SU-DHL-6 (cell line): ENCODE measurements at regions not wholly inside any gene's neighbourhood (a gene's known extent, or its start where the extent isn't known, plus 50 kb on each side); places are given as distances from the start of the nearest gene placed in this dataset.
"Not testable (repeated sequence)": the region's sequence is repeated elsewhere in the genome, so short reads cannot be mapped to it uniquely, and the experiment has no call there.

Experiments
- H2AFZ ChIP-seq: fragments of 200-600 bp; sonication (generic); 2 replicates; pipeline ENCODE4 v1.6.1; 2014; ENCODE audit warnings: low read depth, mild to moderate bottlenecking, moderate library complexity, mixed read lengths, antibody characterized with exemption, low read length; ENCODE audit not compliant: severe bottlenecking
- H3F3A ChIP-seq: fragments of 200-600 bp; shearing (Covaris generic); 2 replicates; pipeline ENCODE4 v1.6.0; 2016; ENCODE audit warnings: antibody characterized with exemption, mild to moderate bottlenecking; ENCODE audit not compliant: insufficient read depth
- H3K27ac ChIP-seq: fragments of 200-600 bp; sonication (generic); 2 replicates; pipeline ENCODE4 v1.5.1; 2016; ENCODE audit warnings: low read depth, mild to moderate bottlenecking, low read length, moderate library complexity, mixed read lengths
- H3K27me3 ChIP-seq: fragments of 200-600 bp; sonication (generic), shearing (Covaris generic); 2 replicates; pipeline ENCODE4 v1.6.0; 2014; ENCODE audit warnings: mild to moderate bottlenecking, low read length
- H3K36me3 ChIP-seq: fragments of 200-600 bp; sonication (generic); 2 replicates; pipeline ENCODE4 v1.6.1; 2014; ENCODE audit warnings: mild to moderate bottlenecking, low read length, mixed read lengths
- H3K4me2 ChIP-seq: fragments of 300-600, 200-600 bp; shearing (Covaris generic), sonication (generic); 2 replicates; pipeline ENCODE4 v1.6.0; 2014; ENCODE audit warnings: low read length, low read depth, mild to moderate bottlenecking; ENCODE audit not compliant: poor library complexity, severe bottlenecking
- H3K4me3 ChIP-seq: fragments of 200-600 bp; sonication (generic); 2 replicates; pipeline ENCODE4 v1.5.1; 2014; ENCODE audit warnings: antibody characterized with exemption, low read length, mild to moderate bottlenecking, mixed read lengths; ENCODE audit not compliant: insufficient read depth, poor library complexity, severe bottlenecking
- H3K79me2 ChIP-seq: fragments of 200-600 bp; sonication (generic); 2 replicates; pipeline ENCODE4 v1.6.1; 2014; ENCODE audit warnings: mild to moderate bottlenecking, low read length, moderate library complexity; ENCODE audit not compliant: insufficient read depth
- H3K9ac ChIP-seq: fragments of 200-600 bp; sonication (generic); 2 replicates; pipeline ENCODE4 v1.7.0; 2014; ENCODE audit warnings: mild to moderate bottlenecking, low read length
- H3K9me2 ChIP-seq: fragments of 200-600 bp; sonication (generic); replicated peaks from 2 replicates; pipeline ENCODE4 v1.6.1; 2014; ENCODE audit warnings: low read length; ENCODE audit not compliant: insufficient read depth
- H3K9me3 ChIP-seq: fragments of 200-600 bp; sonication (generic); 2 replicates; pipeline ENCODE4 v1.6.1; 2014; ENCODE audit warnings: low read length, mixed read lengths; ENCODE audit not compliant: insufficient read depth
- H4K20me1 ChIP-seq: fragments of 200-600 bp; sonication (generic); 2 replicates; pipeline ENCODE4 v1.6.1; 2014; ENCODE audit warnings: low read depth, mild to moderate bottlenecking, antibody characterized with exemption, low read length, moderate library complexity, mixed read lengths
- EZH2phosphoT487 ChIP-seq: fragments of 200-600 bp; sonication (generic), shearing (Covaris generic); conservative IDR thresholded peaks from 2 replicates; pipeline ENCODE4 v1.6.1; 2018; ENCODE audit warnings: mild to moderate bottlenecking, antibody characterized with exemption, low read length, moderate library complexity, mixed read lengths
- TF ChIP-seq, protein P1 (sequence below): fragments of 200-600 bp; sonication (generic); IDR thresholded peaks from one replicate; pipeline ENCODE4 v1.5.1; 2017; ENCODE audit warnings: antibody characterized with exemption, mild to moderate bottlenecking, low read length, moderate library complexity; ENCODE audit not compliant: insufficient read depth, poor library complexity, severe bottlenecking

DNA sequence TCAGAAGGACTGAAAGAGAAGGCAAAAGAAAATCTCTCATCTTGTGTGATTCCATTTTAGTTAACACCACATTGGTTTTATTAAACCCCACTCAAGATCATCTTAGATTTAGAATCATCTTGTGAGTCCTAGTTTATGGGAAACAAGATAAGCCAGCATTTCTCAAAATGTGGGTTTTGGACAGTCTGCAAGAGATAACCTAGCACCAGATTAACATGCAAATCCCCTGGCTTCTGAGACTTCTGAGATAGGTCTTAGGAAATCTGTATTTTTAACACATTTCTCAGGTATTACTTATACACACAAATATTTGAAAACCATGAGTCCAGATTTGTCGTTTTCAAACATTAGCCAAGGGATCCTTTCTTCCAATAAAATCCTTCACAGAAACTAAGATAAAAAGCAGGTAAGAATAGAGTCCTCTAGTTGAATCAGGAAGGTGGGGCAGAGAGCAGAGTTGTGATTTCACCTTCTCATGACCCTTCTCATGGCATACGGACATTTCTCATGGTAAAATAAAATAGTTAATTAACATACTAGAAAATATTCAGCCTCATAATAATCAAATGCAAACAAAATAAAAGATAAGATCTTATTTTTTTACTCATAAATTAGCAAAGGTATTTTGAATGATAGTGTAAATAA, 287.2 kb upstream of the FN1 start:
- TF ChIP-seq, protein P1, sequence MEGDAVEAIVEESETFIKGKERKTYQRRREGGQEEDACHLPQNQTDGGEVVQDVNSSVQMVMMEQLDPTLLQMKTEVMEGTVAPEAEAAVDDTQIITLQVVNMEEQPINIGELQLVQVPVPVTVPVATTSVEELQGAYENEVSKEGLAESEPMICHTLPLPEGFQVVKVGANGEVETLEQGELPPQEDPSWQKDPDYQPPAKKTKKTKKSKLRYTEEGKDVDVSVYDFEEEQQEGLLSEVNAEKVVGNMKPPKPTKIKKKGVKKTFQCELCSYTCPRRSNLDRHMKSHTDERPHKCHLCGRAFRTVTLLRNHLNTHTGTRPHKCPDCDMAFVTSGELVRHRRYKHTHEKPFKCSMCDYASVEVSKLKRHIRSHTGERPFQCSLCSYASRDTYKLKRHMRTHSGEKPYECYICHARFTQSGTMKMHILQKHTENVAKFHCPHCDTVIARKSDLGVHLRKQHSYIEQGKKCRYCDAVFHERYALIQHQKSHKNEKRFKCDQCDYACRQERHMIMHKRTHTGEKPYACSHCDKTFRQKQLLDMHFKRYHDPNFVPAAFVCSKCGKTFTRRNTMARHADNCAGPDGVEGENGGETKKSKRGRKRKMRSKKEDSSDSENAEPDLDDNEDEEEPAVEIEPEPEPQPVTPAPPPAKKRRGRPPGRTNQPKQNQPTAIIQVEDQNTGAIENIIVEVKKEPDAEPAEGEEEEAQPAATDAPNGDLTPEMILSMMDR = no peak
- no peak for TF ChIP-seq EZH2phosphoT487
- no peaks in the 10 kb centered on the region for H3K27me3 ChIP-seq
- H3K27ac ChIP-seq = no peak overlapping the region
- H3K9ac ChIP-seq = no peak overlapping the region
- H3K9me2 ChIP-seq = no peaks in the 10 kb centered on the region
- no peaks in the 10 kb centered on the region for H3F3A ChIP-seq
- H3K79me2 ChIP-seq = no peaks in the 10 kb centered on the region
- H3K36me3 ChIP-seq = no peaks in the 10 kb centered on the region
- no peak overlapping the region for H3K4me3 ChIP-seq
- no peaks in the 10 kb centered on the region for H3K9me3 ChIP-seq
- H2AFZ ChIP-seq = no peak overlapping the region
- no peak overlapping the region for H3K4me2 ChIP-seq
- no peaks in the 10 kb centered on the region for H4K20me1 ChIP-seq

DNA sequence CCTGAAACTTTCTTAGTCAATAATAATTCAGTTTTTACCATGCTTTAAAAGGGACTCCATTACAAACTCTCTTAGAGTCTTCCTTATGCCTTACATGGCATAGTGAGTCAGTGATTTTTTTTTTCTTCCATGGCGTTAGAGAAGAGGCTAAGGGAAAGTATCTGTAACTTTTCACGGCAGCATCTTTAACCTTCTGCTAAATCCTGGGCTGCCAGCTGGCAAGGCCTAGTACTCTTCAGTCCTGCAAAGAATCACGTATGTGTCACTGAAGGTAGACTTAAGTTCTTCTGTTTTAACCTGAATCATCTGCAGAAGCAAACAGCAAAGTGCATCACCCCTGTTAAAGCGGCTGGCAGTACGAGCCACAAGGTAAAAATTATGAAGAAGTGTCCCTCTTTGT, 286.3 kb upstream of the FN1 start:
- Histone ChIP-seq H3F3A (no peaks in the 10 kb centered on the region), H3K9me3 (no peaks in the 10 kb centered on the region), H3K4me2 (no peak overlapping the region), H3K36me3 (no peaks in the 10 kb centered on the region), H3K9ac (no peak overlapping the region), H3K9me2 (no peaks in the 10 kb centered on the region), H3K27ac (no peak overlapping the region), H3K4me3 (no peak overlapping the region), H2AFZ (no peak overlapping the region), H3K79me2 (no peaks in the 10 kb centered on the region), H3K27me3 (no peaks in the 10 kb centered on the region), H4K20me1 (no peaks in the 10 kb centered on the region)
- no peak for TF ChIP-seq EZH2phosphoT487
- TF ChIP-seq, protein P1 = no peak

DNA sequence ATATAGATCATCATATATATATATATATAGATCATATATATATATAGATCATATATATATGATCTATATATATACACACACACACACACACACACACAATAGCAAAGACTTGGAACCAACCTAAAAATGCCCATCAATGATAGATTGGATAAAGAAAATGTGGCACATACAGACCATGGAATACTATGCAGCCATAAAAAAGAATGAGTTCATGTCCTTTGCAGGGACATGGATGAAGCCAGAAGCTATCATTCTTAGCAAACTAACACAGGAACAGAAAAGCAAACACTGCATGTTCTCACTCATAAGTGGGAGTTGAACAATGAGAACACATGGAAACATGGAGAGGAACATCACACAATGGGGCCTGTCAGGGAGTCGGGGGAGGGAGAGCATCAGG, 285.6 kb upstream of the FN1 start:
- not testable (repeated sequence) for H3K4me3 ChIP-seq, H4K20me1 ChIP-seq, H3K79me2 ChIP-seq, H3F3A ChIP-seq, H3K27ac ChIP-seq, H2AFZ ChIP-seq, H3K9me2 ChIP-seq, H3K9me3 ChIP-seq, H3K4me2 ChIP-seq, H3K9ac ChIP-seq, H3K36me3 ChIP-seq, H3K27me3 ChIP-seq

DNA sequence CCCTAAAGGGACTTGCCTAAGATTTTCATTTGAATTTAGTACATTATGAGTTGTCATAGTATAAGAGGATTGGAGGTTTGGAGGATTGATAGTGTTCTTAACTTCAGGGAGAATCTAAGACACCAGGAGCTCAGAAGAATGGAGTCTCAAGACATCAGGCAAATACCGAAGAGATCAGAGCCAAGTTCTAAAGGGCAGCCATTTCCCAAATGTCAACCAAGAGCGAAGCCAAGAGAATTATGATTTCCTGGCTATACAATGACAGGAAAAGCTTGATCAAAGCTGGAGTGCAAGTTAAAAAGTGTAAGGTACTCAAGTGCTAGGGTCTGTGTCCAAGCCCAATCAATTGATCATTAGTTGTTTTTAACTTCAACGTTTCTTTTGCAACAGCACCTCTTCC, 283.0 kb upstream of the FN1 start:
- Histone ChIP-seq H3K4me2 (no peak overlapping the region), H3K36me3 (no peaks in the 10 kb centered on the region), H3K27ac (no peak overlapping the region), H3K79me2 (no peaks in the 10 kb centered on the region), H3F3A (no peaks in the 10 kb centered on the region), H2AFZ (no peak overlapping the region), H3K9me2 (no peaks in the 10 kb centered on the region), H3K9ac (no peak overlapping the region), H3K4me3 (no peak overlapping the region), H4K20me1 (no peaks in the 10 kb centered on the region), H3K9me3 (no peaks in the 10 kb centered on the region), H3K27me3 (no peaks in the 10 kb centered on the region)
- no peak for TF ChIP-seq EZH2phosphoT487
- TF ChIP-seq, protein P1 = no peak
